BJ (cell line): ENCODE measurements at regions not wholly inside any gene's neighbourhood (a gene's known extent, or its start where the extent isn't known, plus 50 kb on each side); places are given as distances from the start of the nearest gene placed in this dataset.
A peak's percentile ranks its signal among the peaks of the same experiment; 100 is the strongest.
"Not testable (repeated sequence)": the region's sequence is repeated elsewhere in the genome, so short reads cannot be mapped to it uniquely, and the experiment has no call there.

Experiments used
- CTCF ChIA-PET: fragments of 350-600 bp; formaldehyde crosslinking; extraction: SDS; loops from one replicate; lab custom pipeline; 2021; ENCODE audit warnings: antibody characterized with exemption, inconsistent platforms; lab: Yijun Ruan, JAX
- POLR2A ChIA-PET: fragments of 300-600 bp; sonication (Branson Sonifier 250); formaldehyde crosslinking; extraction: SDS; loops from one replicate; lab custom pipeline; 2021; ENCODE audit warnings: antibody characterized with exemption; lab: Charles Lee
- DNase-seq: peaks from one replicate; pipeline ENCODE4 v3.0.0-alpha.2; 2011; ENCODE audit warnings: low read depth
- H3K27me3 ChIP-seq: 2 replicates; pipeline ENCODE4 v1.6.0; 2011; ENCODE audit warnings: low read length; ENCODE audit not compliant: control insufficient read depth, insufficient read depth
- H3K36me3 ChIP-seq: 2 replicates; pipeline ENCODE4 v1.5.1; 2011; ENCODE audit warnings: low read length; ENCODE audit not compliant: control insufficient read depth, insufficient read depth
- H3K4me3 ChIP-seq: 2 replicates; pipeline ENCODE4 v1.5.1; 2011; ENCODE audit warnings: low read depth, mild to moderate bottlenecking, control low read depth, low read length
- TF ChIP-seq, protein P1 (sequence below): IDR thresholded peaks from 2 replicates; pipeline ENCODE4 v1.5.1; 2011; ENCODE audit warnings: low read depth, mild to moderate bottlenecking, control low read depth, inconsistent platforms, low read length, moderate library complexity; ENCODE audit not compliant: insufficient read depth

DNA sequence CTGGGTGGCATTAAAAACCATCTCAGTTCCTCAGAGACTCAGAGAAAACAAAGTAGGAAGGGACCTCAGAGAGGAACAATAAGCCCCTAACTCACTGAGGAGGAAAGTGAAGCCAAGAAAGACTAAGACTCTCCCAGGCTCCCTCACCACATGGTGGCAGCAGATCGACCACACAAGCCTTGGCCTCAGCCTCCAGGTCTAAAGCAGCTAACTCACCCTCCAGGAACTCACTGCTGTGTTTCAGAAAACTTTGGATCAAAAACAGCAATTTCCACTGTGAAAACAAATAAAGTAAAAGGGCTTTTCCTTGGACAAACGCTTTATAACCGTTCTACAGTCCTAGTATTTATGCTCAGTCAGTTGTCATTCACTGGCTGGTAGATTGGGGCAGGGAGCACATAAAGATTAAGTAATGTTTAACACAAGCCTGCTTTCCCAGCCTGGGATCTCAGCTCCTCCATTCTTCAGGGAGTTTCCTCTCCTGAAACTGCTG lies 137.4 kb downstream of the PPIAL4G start:
- DNase-seq, POLR2A ChIA-PET, H3K4me3 ChIP-seq, H3K27me3 ChIP-seq, H3K36me3 ChIP-seq: not testable (repeated sequence)
- CTCF ChIA-PET = interaction anchor here (1.3 to 3.1 kb wide), 5 partner anchors 8 to 27 kb away, joined by 3 to 10 read pairs (median 6); no protein-coding TSS in a partner anchor
- TF ChIP-seq, protein P1, sequence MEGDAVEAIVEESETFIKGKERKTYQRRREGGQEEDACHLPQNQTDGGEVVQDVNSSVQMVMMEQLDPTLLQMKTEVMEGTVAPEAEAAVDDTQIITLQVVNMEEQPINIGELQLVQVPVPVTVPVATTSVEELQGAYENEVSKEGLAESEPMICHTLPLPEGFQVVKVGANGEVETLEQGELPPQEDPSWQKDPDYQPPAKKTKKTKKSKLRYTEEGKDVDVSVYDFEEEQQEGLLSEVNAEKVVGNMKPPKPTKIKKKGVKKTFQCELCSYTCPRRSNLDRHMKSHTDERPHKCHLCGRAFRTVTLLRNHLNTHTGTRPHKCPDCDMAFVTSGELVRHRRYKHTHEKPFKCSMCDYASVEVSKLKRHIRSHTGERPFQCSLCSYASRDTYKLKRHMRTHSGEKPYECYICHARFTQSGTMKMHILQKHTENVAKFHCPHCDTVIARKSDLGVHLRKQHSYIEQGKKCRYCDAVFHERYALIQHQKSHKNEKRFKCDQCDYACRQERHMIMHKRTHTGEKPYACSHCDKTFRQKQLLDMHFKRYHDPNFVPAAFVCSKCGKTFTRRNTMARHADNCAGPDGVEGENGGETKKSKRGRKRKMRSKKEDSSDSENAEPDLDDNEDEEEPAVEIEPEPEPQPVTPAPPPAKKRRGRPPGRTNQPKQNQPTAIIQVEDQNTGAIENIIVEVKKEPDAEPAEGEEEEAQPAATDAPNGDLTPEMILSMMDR = peak; percentile 61

DNA sequence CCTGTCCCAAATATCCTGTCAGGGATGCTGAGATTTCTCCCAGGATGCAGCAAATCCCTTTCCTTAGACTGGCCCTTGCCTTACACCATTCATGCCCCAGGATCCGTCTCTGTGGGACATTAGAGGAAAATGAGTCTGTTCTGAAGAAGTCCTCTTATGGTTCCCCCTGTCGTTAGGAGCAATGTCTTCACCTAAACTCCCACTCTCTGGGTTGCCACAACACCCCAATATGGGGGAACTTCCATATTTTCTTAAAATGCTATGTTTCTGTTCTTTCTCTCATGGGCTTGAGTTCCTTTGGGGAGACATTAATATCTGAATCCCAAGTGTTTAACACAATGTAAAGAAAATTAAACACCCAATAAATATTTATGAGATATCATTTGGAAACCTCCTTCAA lies 138.5 kb downstream of the PPIAL4G start:
- H3K27me3 ChIP-seq, POLR2A ChIA-PET, H3K4me3 ChIP-seq, H3K36me3 ChIP-seq, DNase-seq: not testable (repeated sequence)
- CTCF ChIA-PET = interaction anchor here (0.7 to 3.1 kb wide), 6 partner anchors 8 to 450 kb away, joined by 3 to 10 read pairs (median 6); no protein-coding TSS in a partner anchor

DNA sequence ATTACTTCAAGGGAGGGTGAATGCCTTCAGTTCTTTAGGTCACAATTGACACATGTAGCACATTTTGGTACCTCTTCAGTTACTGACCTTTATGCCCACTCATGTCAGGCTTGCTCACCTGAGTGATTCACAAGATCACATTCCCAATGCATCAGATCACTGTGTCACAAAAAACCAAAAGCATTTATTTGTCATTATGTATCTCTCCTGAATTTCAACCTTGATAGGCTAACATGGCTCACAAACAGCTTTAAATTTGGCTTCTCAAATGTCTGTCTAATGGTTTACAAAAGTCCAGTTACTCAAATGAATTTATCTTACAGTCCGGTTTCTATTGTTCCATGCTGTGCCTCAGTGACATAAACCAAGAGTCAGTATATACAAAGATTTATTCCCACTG lies 141.4 kb downstream of the PPIAL4G start:
- H3K27me3 ChIP-seq, H3K4me3 ChIP-seq, POLR2A ChIA-PET, H3K36me3 ChIP-seq, DNase-seq, CTCF ChIA-PET: not testable (repeated sequence)

DNA sequence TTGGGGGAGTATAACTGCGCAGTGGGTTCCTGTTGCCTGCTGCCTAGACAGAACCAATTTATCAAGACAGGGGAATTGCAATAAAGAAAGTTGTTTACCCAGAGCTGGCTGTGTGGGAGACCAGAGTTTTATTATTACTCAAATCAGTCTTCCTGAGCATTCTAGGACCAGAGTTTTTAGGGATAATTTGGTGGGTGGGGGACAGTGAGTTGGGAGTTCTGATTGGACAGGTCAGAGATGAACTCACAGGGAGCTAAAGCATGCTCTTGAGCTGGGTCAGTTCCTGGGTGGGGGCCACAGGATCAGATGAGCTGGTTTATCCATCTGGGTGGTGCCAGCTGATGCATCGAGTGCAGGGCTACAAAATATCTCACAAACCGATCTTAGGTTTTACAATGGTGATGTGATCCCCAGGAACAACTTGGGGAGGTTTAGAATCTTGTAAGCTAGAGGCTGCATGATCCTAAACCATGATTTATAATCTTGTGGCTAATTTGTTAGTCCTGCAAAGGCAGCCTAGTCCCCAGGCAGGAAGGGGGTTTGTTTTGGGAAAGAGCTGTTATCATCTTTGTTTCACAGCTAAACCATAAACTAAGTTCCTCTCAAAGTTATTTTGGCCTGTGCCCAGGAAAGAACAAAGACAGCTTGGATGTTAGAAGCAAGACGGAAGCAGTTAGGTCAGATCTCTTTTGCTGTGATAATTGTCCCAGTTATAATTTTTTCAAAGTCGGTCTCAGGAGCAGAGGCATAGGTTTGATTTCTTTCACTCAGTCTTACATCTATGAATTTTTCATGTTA lies 146.8 kb downstream of the PPIAL4G start:
- POLR2A ChIA-PET = not testable (repeated sequence)

DNA sequence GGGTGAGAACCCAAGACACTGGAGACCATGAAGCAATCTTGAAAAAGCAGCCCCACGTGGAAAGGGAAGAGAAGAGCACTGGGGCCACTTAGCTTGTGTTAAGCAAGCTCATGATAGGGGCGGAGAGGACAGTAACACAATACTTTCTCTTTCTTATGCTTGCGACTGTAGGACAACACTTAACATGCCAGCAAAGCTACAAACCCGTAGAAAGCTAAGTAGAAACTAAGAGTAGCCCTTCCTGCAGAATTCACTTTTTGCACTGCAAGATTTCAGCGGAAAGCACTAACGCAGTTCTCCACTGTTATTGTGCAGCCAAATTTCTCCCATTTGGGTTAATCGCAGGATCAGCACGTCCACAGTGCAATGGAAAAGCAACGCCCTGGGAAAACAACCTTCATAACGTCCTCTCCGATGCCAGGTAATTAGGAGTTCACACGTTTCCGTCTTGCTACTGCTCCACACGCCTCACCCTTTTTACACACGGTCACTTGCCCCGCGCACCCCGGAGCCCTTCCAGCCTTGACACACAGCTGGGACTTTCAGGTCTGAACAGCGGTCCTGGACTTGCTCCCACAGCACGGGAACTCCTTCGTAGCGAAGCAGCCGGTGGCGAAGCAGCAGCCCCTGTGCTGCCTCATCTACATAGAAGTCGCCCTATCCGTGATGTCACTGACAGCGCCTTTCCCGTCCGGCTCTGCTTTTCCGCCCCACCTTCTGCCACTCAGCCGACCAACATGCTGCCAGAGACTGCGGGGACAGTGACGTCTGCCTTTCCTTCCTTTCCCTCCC lies 148.6 kb downstream of the PPIAL4G start:
- CTCF ChIA-PET = interaction anchor here (0.7 to 1.2 kb wide), 2 partner anchors 9 to 11 kb away, joined by 3 to 6 read pairs; no protein-coding TSS in a partner anchor
- POLR2A ChIA-PET = no interaction called here
- Histone ChIP-seq H3K4me3 (peak overlapping the region; percentile 62), H3K36me3 (no peaks in the 10 kb centered on the region), H3K27me3 (peaks cover 8% of the 10 kb centered on the region)
- TF ChIP-seq, protein P1 = no peak
- no peak for DNase-seq

More for the DNA sequence above, 146.8 kb downstream of the PPIAL4G start:
- H3K36me3 ChIP-seq, H3K27me3 ChIP-seq, DNase-seq, H3K4me3 ChIP-seq: not testable (repeated sequence)
- CTCF ChIA-PET = interaction anchor here (1.4 kb wide), 1 partner anchor 9 kb away, joined by 6 read pairs; no protein-coding TSS in a partner anchor

DNA sequence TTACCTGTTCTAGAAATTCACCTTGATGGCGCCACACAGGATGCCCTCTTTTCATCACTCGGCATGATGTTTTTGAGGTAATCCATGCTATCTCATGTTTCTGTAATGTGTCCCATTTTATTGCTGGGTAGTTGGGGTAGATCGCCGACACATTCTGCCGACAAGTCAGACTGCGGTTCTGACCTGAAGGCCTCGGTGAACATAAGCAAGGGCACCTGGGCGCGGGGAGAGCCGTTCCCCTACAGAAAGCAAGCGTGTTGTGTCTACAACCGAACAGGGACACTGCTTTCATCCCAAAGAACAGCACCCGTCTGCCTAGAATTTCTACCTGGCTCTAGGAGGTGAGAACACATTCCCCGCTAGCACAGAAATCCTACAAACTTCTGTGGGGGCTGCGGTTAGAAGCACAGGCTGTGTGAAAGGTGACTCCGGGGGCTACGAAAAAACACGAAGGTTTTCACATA lies 149.2 kb downstream of the PPIAL4G start:
- Histone ChIP-seq H3K4me3 (peak overlapping the region; percentile 62), H3K27me3 (peaks cover 10% of the 10 kb centered on the region), H3K36me3 (no peaks in the 10 kb centered on the region)
- CTCF ChIA-PET = no interaction called here
- POLR2A ChIA-PET = no interaction called here
- no peak for DNase-seq
- TF ChIP-seq, protein P1 = no peak
